ENCODE measurements at regions not wholly inside any gene's neighbourhood (a gene's known extent, or its start where the extent isn't known, plus 50 kb on each side); places are given as distances from the start of the nearest gene placed in this dataset.
"Not testable (repeated sequence)": the region's sequence is repeated elsewhere in the genome, so short reads cannot be mapped to it uniquely, and the experiment has no call there.

GRCh38 chr9:34884747-34885189, 73.3 kb upstream of the PHF24 start:
- H3K27ac ChIP-seq = no peak overlapping the region
- TF ChIP-seq CTCF (conservative IDR thresholded peaks at IDR 0.05) = no peak

- TF ChIP-seq CTCF (conservative IDR thresholded peaks at IDR 0.05) = no peak
- no peak overlapping the region for H3K27ac ChIP-seq
Measured at GRCh38 chr9:34876096-34876495, 82.0 kb upstream of the PHF24 start.

GRCh38 chr9:34869390-34869789, 88.7 kb upstream of the PHF24 start:
- H3K27ac ChIP-seq = no peak overlapping the region
- TF ChIP-seq CTCF (conservative IDR thresholded peaks at IDR 0.05) = peak; percentile 70

GRCh38 chr9:34866614-34867013, 91.5 kb upstream of the PHF24 start:
- H3K27ac ChIP-seq = no peak overlapping the region
- no peak for TF ChIP-seq CTCF (conservative IDR thresholded peaks at IDR 0.05)

GRCh38 chr9:34863426-34863825, 94.7 kb upstream of the PHF24 start:
- no peak for TF ChIP-seq CTCF (conservative IDR thresholded peaks at IDR 0.05)

GRCh38 chr9:34862836-34863235, 95.2 kb upstream of the PHF24 start:
- H3K27ac ChIP-seq = no peak overlapping the region
- no peak for TF ChIP-seq CTCF (conservative IDR thresholded peaks at IDR 0.05)

More at GRCh38 chr9:34863426-34863825, 94.7 kb upstream of the PHF24 start:
- H3K27ac ChIP-seq = no peak overlapping the region

- H3K27ac ChIP-seq = no peak overlapping the region
- TF ChIP-seq CTCF (conservative IDR thresholded peaks at IDR 0.05) = no peak
Measured at GRCh38 chr9:34862043-34862442, 96.0 kb upstream of the PHF24 start.

- not testable (repeated sequence) for H3K27ac ChIP-seq
Measured at GRCh38 chr9:34855016-34855415, 103.1 kb upstream of the PHF24 start.
